NCI-H1105 (cell line): ENCODE measurements at regions not wholly inside any gene's neighbourhood (a gene's known extent, or its start where the extent isn't known, plus 50 kb on each side); places are given as distances from the start of the nearest gene placed in this dataset.
"Not testable (repeated sequence)": the region's sequence is repeated elsewhere in the genome, so short reads cannot be mapped to it uniquely, and the experiment has no call there.

Source experiments
- DNase-seq: peaks from one replicate; lab custom pipeline; 2025; lab: John Stamatoyannopoulos, UW

DNA sequence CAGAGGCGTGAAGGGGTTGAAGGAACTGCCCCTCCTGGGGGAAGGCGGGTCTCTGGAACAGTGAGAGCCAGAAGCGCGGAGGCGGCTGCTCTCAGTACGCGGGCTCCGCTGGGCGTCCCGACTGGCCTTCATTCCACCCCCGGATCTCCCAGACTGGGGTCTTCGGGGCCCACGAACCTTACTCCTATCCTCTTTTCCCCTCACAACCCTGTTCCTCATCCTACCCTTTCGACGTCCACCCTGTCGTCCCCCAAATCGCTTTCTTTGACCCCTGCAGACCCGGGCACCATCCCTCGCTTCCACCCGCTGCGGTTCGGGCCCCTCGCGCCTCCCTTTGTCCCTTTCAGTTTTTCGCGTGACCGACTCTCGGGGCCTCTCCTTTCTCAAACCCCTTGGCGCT lies 2114.6 kb downstream of the TP53TG3F start:
- no peak for DNase-seq

DNA sequence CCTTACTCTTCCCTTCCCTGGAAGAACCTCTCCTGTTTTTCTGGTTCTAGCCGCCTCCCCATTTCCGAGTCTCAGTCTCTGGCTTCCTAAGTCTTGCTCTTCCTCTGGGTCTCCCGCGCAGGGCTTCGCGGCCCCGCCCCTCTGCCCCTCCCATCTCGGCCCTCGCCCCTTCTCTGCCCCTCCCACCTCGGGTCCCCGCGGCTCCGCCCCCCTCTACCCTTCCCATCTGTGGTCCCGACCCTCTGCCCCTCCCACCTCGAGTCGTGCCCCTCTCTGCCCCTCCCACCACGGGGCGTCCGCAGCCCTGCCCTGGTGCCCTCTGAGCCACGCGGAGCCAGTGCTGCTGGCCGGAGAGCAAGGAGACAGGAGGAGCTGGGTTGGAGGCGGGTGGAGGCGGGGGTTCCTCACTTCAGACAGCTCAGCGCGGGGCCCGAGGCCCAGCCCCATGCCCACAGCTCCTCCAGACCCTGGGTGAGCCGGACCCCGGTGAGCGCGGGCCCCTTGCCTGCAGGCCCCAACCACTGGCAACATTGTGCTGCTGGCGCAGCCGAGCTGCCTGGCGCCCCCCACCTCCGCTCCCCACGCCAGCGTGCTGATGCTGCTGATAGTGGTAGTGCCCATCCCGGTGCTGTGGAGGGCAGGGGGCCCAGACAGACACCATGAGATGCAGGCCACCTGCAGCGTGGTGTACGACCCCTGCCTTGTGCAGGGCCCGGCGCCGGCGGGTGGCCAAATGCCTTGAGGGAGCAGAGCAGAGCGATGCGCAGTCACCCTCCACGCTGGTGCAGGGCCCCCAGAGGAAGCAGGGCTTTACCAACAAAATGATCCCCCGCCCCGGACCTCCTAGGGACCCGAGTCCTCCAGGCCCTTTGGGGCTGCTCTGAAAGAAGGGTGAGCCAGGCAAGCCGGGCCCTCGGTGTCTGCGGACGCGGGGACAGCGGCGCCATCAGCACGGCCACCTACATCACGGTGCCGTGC lies 2115.3 kb downstream of the TP53TG3F start:
- no peak for DNase-seq

DNA sequence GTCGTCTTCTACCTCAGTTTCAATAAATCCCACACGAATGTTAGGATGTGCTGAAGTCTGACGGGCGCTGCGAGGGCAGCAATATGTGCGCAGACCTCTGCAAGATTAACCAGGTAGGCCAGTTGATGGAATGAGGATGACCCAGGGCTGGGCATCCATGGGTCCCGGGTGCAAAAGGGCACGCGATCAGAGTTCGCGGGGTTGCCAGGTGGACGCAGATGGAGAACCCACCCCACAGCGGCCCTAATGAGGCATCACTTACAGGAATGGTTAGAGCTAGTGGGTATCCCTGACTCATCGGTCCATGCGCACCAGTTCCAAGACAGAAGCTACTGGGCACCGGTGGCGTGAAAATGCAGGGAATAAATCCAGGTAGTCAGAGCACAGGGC lies 2116.0 kb downstream of the TP53TG3F start:
- no peak for DNase-seq

- no peak for DNase-seq
Observed at GRCh38 chr16:35585411-35585810, 2126.0 kb downstream of the TP53TG3F start.

DNA sequence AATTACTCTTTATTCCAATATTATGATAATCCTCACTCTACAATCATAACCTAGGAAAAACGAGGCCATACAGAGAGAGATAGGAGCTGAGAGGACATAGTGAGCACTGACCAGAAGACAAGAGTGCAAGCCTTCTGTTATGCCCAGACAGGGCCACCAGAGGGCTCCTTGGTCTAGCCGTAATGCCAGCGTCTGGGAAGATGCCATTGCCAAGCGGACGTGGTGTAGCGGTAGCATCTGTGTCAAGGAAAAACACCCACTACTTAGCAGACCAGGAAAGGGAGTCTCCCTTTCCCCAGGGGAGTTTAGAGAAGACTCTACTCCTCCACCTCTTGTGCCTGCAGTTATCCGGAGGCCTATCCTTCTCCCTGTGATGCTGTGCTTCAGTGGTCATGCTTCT lies 2131.5 kb downstream of the TP53TG3F start:
- not testable (repeated sequence) for DNase-seq

GRCh38 chr16:35596467-35596866 lies 2137.1 kb downstream of the TP53TG3F start:
- DNase-seq = no peak

DNA sequence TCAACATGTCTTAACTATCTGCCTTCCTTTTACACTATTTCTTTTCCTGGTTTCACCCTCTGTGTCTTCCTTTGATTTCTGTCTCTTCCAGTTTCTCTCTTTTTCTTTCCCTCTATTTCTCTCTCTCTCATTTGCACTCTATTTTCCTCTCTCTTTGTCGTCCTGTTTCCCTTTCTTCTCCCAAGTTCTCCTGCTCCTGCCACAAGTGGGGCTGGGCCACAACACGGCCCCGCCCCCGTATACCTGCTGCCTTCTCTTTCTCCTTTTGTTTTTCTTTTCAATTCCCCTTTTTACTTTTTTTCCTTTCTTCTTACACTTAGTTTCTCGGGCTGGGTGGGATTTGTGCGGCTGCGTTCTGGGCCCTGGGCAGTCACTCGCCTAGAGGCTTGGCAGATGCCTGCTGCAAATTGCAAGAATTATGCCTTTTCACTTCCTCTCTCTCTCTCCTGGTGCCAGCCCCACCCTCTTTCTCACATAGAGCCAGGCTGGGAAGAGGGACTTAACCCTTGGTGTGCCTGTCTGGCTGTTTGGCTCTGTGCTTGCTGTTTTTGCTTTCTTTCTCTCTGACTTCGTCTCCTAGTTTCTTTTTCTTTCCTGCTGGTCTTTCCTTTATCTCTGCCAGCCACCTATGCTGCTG lies 2139.4 kb downstream of the TP53TG3F start:
- peak; percentile 1 for DNase-seq

- no peak for DNase-seq
Observed at GRCh38 chr16:35599429-35600160, 2140.2 kb downstream of the TP53TG3F start.

GRCh38 chr16:35600161-35600555 lies 2140.7 kb downstream of the TP53TG3F start:
- DNase-seq = not testable (repeated sequence)

GRCh38 chr16:35602116-35602515 lies 2142.7 kb downstream of the TP53TG3F start:
- DNase-seq = no peak

- not testable (repeated sequence) for DNase-seq
Observed at GRCh38 chr16:35603371-35603770, 2144.0 kb downstream of the TP53TG3F start.

DNA sequence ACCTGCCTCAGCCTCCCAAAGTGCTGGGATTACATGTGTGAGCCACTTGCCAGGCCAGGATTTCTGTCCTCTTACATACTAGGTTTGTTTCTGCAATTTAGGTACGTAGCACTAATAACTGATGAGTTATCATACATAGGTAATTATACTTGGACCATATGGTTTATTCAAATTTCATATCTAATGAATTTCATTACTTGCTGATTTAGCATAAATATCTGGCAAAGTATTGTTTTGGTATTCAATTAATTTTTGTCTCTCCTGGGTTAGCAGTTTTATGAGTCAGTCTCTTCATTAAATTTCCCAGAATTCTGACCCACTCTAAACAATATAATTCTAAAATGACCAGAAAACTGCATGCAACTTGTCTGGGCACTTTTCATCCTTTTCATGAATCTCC lies 2146.5 kb downstream of the TP53TG3F start:
- DNase-seq = no peak

GRCh38 chr16:35614883-35615282 lies 2155.5 kb downstream of the TP53TG3F start:
- DNase-seq = not testable (repeated sequence)

GRCh38 chr16:35619176-35619575 lies 2159.8 kb downstream of the TP53TG3F start:
- not testable (repeated sequence) for DNase-seq

DNA sequence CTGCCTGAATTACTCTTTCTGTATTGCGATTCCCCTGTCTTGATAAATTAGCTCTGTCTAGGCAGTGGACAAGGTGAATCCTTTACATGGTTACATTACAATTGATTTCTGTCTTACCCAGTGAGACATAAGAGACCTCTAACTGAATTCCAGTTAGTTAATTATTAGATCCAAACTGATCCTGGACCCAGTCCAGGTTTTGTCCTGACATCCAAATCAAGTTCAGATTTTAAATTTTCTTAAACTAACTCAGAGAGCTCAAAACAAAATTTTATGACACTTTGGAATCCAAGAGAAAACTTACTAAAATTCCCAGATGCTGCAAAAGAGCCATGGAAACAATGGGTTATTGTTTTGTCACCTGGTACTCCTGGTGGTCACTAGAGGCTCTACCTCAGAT lies 2166.6 kb downstream of the TP53TG3F start:
- no peak for DNase-seq

- DNase-seq = no peak
Observed at GRCh38 chr16:35628976-35629375, 2169.6 kb downstream of the TP53TG3F start.

DNA sequence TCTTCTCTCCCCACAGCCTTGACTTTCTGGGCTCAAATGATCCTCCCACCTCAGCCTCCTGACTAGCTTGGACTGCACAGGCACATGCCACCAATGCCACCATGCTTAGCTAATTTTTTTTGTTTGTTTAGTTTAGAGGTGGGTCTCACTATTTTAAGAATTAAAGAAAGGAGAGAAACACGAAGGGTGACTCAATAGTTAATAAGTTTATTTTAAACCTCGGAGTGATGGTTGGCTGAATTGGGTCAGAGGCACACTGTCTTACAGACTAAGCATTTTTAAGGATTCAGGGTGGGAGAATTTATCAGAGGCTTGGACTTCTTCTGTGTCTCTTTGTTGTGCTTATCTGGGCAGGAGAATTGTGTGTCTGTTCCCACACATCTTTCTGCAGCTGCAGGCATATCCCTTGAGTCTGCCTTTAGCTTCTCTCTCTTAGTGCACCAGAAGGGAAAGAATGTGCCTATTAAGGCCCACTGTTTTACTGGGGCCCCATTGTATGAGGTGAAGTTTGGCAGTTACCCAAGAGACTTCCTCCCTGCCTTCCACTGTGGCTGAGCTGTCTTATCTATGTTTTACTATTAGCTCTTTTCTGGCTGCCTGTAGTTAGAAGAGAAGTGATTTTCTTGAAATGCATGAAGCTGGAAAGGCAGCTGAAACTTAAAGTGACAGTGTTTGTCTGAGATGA lies 2172.0 kb downstream of the TP53TG3F start:
- no peak for DNase-seq

- DNase-seq = no peak
Observed at GRCh38 chr16:35636480-35637230, 2177.2 kb downstream of the TP53TG3F start.

DNA sequence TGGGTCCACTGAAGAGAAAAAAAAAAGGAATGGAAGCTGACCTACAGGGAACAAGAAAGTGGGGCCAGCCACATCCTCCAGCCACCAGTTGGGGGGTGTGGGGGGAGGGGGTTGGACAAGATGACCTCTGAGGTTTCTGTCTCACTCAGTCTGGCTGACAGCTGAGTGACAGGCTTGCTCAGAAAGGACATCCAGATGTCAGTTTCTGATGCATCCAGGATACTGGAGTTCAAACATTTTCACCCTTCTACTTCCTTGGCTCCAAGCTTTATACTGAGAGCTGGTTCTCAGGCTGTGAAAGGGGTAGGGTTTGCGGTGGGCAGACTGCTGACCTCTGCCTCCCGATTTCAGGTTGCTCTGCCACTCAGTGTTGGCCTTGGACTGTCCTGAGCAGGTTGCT lies 2178.3 kb downstream of the TP53TG3F start:
- no peak for DNase-seq

GRCh38 chr16:35639233-35640205 lies 2180.1 kb downstream of the TP53TG3F start:
- DNase-seq = no peak
